Inflammatory macrophage treated with lipopolysaccharide for 1 hour (primary cell): ENCODE measurements at regions not wholly inside any gene's neighbourhood (a gene's known extent, or its start where the extent isn't known, plus 50 kb on each side); places are given as distances from the start of the nearest gene placed in this dataset.

ENCODE experiments used
- DNase-seq, 2 donors: peaks; one replicate each; pipeline ENCODE4 v3.0.0-alpha.2; 2020 to 2022

DNA sequence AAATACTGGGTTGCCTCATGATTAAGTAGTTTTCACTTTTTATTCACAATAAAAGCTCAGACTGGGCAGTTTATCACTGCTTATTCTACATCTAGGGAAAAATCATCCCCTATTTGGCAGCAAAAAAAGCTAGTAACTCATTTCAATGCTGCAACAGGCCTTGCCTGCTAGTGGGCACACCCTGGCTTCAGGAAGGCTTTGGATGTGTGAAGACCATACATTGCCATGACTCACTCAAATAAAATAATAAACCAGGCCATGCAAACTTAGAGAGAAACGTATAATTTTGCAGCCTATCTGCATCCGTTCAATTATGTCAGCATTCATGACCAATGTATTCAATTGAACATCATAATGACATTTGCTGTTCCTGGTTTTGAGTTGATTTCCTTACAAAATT, 402.9 kb downstream of the PIK3R1 start:
- no peak for DNase-seq

DNA sequence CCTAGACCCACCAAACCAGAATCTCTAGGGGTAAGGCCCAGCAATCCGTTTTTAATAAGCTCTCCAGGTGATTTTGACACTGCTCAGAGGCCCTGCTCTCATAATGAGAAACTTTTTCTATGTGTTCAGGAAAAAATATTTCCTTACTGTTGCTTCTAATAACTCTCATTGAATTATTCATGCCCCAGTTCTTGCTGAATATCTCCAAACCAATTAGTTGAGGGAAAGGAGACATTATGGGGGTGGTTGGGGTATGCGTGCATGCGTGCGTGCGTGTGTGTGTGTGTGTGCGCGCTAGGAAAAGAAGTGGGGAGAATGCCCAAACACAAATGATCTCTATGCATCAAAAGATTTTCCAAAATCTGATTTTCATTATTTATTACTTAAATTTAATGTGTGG, 411.4 kb downstream of the PIK3R1 start:
- no peak for DNase-seq

DNA sequence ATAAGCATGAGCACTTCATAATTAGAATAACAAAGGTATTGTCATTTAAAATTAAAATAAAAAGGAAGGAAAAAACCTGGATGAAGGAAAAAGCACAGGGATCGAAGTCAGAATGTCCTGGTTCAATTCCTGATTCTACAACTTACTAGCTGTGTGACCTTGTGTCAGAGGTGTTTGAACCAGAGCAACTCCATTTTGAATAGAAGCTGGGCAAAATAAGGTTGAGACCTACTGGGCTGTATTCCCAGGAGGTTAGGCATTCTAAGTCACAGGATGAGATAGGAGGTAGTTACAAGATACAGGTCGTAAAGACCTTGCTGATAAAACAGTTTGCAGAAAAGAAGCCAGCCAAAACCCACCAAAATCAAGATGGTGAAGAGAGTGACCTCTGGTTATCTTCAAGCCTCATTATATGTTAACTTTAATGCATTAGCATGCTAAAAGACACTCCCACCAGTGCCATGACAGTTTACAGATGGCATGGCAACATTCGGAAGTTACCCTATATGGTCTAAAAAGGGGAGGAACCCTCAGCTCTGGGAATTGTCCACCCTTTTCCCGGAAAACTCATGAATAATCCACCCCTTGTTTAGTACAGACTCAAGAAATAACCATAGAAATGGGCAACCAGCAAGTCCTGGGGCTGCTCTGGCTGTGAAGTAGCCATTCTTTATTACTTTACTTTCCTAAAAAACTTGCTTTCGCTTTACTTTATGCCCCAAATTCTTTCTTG, 412.7 kb downstream of the PIK3R1 start:
- no peak for DNase-seq

DNA sequence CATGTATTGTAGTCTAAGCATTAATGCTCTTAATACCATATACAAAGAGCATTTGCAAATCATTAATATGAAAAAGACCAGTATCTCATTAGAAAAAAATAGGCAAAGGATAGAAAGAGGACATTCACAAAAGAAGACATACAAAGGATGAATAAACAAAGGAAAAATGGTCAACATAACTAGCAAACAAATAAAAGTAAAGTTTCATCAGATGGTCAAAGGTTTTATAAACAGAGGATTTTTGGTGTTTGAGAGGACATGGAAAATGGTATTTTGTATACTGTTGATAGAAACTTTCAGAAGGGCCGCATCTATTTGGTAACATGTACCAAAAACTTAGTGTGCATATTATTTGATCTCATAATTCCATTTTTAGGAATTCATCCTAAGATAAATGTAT, 414.8 kb downstream of the PIK3R1 start:
- DNase-seq: no peak

DNA sequence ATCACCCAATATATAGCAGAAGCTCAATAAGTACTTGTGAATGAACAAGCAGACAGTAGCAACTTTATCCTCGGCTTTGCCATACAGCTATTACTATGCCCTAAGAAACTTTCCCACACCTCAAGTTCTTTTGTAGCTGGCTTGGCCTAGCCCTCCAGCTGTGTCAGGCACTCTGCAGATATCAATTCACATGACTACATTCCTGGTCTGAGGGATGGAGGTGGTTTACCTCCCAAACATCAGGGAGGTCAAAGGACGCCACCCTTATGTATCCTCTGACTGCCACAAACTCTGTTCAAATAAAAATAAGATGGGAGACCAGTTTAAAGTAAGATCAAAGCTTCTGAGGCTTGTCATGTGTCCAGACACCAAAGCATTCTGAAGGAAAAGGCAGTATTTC, 416.3 kb downstream of the PIK3R1 start:
- DNase-seq: no peak

DNA sequence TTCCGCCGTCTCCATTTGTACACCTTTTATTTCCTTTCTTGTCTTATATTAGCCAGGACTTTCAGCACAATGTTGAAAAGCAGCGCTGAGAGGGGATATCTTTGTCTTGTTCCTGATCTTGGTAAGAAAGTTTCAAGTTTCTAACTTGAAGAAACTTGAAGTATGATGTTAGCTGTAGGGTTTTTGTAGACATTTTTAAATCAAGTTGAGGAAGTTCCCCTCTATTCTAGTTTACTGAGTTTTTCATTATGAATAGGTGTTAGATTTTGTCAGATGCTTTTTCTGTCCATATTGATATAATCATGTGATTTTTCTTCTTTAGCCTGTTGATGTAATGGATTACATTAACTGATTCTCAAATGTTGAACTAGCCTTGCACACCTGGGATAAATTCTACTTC, 425.7 kb downstream of the PIK3R1 start:
- DNase-seq: no peak

DNA sequence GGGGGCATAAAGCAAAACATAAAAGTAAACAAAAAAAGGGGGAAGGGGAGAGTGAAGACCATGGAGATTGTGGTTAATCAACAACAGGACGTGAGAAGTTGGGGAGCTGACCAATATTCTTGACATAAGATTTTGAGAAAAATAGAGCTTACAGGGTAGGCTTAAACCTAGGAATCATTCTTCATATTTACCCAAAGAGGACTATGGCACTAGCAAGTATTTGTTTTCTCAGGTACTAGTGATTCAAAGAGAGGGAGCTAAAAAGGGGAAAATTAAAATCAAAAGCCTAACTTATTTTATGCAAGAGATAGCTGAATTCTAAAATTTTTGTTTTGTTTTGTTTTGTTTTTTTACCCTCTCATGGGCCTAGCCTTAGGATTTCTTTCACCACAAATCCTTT, 427.5 kb downstream of the PIK3R1 start:
- DNase-seq: no peak

DNA sequence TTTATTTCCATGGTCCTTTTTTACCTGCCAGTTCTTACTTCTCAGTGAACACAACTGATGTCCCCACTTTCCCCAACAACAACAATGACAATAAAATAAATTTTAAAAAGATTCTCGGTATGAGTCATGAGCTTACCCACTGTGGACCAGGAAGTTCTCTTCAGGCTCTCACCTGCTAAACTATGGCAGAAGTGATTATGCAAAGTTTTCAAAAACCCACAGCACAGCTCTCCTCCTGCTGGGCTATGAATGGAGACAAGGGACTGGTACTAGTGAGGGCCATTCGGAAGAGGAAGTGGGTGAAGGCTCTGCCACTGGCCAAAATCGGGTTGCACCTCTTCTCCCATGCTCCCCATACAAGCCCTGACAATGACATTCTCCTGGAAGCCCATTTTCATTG, 429.4 kb downstream of the PIK3R1 start:
- DNase-seq: no peak

DNA sequence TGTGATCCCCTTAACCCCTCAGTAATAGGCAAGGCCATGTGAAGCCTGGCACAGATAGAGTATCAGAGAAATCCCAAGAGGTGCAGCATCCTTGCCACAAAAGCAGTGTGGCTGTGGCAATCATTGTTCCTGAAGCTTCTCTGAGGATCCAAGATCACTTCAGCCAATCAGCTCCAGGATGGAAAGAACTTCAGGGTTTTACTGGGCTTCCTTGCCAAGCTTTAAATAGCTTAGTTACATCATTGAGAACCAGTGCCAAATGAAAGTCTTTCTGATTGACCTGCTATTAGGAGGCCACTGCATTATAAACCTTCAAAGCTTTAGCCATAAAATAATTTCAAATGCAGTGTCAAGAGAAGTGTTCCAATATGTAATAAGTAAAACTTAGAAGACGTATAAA, 430.6 kb downstream of the PIK3R1 start:
- no peak for DNase-seq

DNA sequence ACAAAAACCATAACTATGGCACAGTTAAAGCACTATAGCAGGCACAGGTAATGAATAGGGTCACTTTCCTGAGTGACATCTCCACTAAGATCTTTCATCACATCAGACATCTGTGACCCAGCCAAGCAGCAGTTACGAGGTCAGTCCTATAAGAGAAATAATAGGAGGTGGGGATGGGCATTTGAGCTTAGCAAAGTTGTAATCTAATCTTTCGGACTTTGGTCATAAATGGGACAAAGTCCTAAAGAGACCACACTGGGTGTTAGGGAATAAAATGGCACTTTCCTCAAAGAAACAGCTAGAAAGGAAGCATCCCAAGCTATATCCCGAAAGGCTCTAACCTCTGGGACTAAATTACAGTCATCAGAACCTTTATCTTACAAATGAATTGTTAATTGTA, 432.2 kb downstream of the PIK3R1 start:
- no peak for DNase-seq

DNA sequence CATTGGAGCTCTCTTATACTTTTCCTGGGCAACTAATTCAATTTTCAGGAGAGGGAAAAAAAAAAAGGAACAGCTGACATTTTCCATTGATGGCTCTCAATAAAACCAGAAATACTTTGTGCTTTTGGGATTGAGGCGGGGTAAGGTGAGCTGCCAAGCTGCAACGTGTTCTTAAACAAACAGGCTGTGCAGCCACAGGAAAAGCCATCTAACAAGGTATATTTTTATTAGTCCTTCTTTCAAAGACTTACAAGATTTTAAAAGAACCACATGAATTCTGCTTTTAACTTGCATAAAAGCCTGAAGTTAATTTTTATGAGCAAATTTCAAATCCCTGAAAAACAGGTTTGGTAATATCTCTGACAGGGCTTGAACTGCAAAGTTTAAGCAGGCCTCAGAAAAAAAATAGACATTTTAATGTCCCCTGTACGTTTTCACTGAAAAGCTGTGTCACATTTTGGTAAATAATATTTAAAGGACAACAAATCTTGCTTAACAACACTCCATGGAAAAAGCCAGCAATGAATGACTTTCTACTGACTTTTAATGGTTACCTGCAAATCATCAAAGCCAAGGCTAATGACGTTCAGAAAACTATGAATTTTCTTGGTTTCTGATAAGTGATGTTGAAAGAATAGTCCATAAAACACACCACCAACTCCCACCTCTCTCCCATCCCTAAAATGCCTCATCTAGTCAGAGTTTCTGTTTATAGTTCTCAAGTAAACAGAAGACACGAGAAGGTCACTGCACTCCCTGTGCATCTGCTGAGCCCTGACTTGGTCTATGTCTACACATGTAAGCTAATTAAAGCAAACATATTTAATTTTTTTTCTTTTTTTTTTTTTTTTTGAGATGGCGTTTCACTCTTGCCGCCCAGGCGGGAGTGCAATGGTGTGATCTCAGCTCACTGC, 433.6 kb downstream of the PIK3R1 start:
- no peak for DNase-seq

DNA sequence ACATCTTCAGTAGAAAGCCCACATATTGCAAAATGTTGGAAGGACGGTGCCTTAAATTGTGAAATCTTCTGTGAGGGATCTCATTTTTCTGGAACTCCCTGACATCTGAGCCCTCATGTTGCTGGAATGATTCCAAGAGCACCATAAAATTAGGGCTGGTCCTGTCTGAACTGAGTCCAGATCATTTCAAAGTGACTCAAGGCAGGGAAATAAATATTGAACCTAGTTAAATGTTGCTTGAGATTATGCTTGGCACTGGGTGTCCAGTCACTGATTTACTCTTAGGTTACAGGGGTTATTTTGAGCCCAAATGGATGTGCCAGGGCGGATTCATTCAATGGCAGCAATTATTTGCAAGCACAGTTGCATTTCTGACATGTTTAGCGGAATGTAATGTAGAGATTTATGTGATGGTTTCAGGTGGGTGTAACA, 437.0 kb downstream of the PIK3R1 start:
- DNase-seq: no peak

DNA sequence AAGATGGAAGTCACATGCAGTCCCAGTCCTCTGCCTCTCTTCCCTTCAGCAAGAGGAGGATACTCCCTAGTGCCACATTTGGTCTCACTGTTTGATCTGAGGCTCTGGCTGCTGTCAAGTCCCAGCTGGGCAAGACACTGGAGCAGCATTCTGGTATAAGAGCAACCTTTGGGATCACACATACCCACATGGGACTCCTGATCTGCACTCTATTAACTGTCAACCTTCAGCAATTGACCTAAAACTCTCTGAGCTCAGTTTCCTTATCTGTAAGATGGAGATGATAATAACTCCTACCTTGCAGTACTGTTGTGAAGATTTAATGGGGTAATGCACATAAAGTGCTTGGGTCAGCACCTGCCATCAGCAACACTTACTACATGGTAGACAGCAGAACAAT, 437.9 kb downstream of the PIK3R1 start:
- DNase-seq: no peak

DNA sequence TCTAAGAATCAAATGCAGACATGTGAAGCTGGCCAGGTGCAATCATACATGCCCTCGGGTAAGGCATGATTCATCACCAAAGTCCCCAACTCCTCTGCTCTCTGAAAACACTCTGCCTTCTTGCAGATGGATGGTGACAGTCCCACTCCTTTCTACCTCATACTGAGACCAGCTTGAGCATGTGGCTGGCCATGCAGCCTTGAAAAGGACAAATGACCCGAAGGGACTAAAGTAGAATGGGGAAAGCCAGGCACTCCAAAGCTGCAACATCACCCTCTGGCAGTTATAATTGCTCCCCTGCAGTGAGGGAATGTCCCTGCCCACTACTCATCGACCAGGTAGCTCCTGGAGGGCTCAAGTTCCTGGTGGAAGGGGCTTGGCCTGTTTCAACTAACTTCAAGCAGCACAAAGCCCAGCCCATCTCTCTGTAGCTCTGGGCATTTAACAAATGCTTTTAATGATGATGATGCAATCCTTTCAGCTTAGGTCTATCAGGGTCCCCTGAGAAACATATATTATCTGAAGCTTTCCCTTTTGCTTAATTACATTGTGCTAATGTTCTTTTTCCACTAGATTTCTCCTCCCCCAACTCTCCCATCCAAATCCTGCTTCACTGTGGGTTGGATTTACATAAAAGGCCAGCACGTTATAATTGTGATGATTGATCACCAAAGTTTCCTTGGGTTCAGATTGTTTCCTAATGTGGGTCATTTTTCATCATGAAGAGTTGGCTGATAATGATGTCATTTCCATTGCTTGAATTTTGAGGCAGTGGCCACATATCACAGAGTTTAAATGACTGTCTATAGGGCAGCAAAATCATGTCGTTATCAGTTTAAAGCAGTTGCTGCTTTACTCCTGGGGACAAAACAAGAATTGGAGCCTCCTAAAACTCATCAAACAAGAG, 436.5 kb upstream of the SLC30A5 start:
- DNase-seq: no peak

DNA sequence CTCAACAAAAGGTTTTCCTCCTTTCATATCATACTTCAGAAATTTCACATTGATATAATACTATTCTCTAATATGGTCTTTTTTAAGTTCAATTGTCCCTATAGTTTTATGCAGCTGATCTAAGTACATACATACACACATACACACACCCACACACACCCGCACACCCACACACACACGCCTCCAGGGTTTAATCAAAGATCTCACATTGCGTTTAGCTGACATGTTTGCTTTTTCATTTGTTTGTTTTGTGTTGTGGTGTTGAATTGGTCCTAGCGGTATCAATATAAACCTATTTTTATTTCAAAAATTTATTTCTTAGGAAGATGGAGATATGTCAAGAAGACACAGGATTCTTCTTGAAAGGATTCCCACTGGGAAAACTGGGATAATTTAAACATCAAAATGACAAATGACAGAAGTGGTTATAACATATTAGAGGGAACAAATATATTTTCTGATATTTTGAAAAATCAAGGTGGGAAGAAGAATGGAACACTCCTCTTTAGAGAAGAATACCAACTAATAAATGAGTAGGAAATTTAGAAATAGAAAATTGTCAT, 434.9 kb upstream of the SLC30A5 start:
- no peak for DNase-seq

DNA sequence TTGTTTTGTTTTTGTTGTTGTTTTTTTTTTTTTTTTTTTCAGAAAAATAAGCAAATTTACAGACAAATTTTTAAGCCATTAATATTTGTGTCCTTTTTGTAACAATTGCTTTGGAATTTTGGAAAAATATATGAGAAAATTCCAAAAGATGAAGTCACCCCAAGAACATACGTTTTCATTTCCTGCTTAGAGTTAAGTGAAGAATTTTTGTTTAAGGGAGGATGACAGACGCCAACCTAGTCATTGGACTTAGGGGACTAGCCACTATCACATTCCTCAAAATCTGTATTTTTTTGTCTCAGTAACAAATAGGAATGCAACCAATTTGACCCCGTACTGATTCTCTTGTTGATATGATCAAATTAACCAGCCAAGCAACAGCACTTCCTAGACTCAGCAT, 433.9 kb upstream of the SLC30A5 start:
- DNase-seq: no peak

DNA sequence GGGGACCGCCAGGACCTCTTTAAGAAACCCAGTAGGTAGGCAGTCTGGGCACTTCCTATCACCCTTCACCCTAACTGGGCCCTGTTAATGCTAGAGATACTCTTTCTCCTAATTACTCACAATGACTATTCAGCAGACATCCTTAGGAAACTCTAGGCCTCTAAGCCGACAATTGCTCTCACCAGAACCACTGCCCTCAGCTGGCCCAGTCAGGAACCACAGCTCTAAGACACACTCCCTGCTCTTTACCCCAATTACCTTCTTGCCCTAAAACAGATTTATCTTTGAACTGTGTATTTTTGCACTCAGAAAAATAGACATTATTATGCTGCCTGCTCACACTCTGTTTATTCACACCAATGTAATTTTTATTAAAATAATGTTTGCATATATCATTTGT, 432.6 kb upstream of the SLC30A5 start:
- no peak for DNase-seq

DNA sequence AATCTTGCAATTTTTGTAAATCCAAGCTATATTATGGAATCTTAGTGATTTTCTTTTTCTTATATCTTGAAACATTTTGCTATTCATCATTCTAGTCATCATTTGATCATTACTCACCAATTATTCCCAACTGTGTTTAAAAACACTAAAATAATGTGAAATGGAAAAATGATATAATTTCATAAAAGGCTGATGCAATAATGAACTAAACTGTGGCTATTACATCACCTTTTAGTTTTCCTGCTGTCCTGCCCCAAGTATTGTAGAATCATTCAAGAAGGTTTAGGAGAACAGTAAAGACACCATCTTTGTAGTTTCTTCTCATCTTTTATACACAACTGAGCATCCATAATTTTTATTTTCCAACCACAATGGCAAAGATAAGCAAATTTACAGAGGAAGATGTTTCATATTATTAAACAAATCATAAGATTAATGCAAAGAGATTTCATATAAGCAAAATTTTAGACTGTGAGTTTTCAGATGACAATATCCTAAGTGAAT, 431.0 kb upstream of the SLC30A5 start:
- no peak for DNase-seq

DNA sequence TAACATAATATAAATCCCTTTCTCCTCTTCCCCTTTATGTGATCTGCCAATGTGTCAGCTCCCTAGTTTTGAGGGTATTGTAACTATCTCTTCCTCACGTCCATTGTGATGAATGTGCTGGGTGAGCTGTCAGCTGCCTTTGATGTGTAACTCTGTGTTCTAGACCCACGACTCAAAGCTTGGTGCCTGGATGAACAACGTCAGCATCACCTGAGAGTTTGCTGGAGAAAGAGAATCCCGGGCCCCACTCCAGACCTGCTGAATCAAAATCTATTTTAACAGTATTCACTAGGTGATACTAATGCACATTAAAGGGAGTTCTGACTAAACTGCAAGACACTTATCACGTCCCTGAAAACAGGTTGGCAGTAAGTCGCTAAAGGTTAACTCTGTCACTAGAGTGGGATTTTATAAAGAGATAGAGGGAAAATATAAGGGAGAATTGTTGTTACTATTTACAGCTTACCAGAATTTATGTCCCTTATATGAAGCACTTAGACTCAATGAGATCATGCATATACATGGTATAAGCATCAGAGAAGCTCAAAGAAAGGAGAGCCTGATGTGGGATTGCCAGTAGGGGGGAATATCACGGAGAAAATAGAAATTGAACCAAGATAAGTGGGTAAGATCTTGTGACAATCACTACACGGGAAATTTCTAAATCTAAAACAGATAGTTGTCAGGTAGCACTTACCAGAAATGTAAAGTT, 423.8 kb upstream of the SLC30A5 start:
- DNase-seq: no peak

DNA sequence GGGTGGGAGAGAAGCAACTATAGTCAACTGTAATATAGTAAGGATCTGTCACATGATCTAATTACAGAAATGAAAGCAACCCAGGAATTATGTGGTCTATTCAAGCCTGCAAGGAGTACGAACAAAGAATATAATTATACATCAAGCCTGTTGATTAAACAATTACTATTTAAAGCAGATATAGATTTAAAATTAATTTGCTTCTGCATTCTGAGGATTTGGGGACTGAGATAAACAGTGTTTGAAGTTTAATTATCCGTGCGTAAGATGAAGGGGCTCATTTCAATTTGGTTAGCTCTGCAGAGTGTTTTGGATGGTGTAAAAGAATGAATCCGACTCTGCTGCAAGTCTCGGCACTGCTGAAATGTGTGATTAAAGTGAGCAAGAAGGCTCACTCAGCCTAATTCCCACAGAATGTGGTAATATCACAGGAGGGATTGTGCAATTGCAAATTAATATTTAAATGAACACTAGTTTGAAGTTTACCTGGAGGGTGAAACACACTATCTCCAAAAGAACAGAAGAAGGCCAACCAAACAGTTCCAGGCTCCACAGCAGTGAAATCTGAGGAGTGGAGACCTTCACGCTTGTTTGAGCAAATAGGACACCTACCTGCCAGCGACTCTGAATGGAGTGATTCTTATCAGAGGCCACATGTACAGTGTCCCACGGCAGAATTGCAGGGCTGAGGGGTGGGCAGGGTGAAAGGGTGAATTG, 420.6 kb upstream of the SLC30A5 start:
- no peak for DNase-seq

DNA sequence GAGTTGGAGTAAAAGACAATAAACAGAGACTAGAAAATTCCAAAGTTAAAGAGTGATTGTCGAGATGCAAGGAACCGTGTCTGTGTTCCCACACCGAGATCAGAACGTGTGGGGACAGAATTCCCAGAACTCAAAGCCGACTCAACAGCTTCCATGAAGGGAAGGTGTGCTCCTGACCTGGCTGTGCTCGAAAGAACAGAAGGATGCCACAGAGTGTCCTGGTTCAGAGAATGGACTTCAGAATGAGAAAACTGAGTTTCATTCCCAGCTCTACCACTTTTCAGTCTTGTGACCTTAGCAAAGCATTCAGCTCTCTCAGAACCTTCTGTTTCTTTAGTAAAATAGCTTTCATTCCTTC, 420.0 kb upstream of the SLC30A5 start:
- no peak for DNase-seq
